ENCODE measurements at regions not wholly inside any gene's neighbourhood (a gene's known extent, or its start where the extent isn't known, plus 50 kb on each side); places are given as distances from the start of the nearest gene placed in this dataset.

- no peak for TF ChIP-seq POLR2A (IDR thresholded peaks at IDR 0.05)
- no peak for TF ChIP-seq POLR2AphosphoS5 (IDR thresholded peaks at IDR 0.05)
- no peak for TF ChIP-seq CTCF (IDR thresholded peaks at IDR 0.05)
Observed at GRCh38 chr1:5746611-5747425, 245.4 kb downstream of the NPHP4 start.

Data from breast epithelium (tissue), 3 donors.